GM19035 (cell line): ENCODE measurements at regions not wholly inside any gene's neighbourhood (a gene's known extent, or its start where the extent isn't known, plus 50 kb on each side); places are given as distances from the start of the nearest gene placed in this dataset.

Source experiments
- ATAC-seq: cut with Tn5 transposase; IDR thresholded peaks from one replicate; pipeline ENCODE4 v1.9.1; 2021; ENCODE audit not compliant: unreplicated experiment

DNA sequence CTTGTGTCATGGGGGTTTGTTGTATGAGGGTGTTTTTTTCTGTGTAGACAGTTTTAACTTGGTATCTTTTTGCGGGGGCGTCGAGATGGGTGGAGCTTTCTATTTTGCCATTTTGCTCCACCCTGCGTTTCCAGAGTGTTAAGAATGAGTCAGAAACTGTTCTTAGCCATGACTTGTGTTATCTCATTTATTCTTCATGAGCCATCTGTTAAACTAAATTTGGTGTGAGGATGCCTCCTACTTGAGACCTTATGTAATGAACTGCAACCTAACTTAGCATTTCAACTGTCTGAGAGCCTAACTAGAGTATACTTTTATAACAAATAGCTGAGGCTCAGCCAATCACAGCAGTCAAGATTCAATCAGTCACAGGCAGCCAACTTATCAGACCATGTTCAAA, 1873.5 kb downstream of the NCAM2 start:
- no peak for ATAC-seq

DNA sequence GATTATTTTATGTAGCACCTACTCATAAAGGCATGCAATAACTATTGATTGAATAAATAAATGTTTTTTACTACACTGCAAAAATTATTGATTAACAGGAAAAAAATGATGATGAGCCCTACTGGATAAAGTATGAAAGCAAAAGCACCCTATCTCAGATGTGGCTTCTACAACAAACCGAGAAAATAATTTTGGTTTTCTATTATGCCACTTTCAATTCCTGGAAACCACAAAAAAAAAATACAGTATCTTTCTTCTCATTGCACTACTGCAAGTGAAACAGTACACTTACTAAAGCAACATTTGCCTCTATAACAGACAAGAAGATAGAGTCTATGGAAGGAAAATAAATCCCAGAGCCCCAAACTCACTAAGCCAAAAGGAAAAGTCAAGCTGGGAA, 1882.4 kb downstream of the NCAM2 start:
- no peak for ATAC-seq

DNA sequence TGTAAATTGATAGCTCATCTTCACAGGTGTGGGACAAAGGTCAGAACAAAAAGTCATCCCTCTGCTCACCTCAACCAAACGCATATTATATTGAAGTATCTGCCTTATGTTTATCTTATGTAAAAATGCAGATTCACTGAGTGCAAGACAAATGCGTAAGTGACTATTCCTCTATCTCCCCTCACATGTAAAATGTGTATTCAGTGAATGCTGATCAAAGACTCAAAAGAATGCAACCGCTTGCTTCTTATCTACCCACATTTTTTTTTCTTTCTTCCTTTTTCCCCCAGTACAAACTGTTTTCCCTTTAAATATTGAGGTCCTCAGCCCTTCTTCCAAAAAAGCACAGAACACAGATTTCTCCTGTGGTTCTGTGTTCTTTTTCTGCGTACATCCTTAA, 1882.9 kb downstream of the NCAM2 start:
- ATAC-seq, result no peak

DNA sequence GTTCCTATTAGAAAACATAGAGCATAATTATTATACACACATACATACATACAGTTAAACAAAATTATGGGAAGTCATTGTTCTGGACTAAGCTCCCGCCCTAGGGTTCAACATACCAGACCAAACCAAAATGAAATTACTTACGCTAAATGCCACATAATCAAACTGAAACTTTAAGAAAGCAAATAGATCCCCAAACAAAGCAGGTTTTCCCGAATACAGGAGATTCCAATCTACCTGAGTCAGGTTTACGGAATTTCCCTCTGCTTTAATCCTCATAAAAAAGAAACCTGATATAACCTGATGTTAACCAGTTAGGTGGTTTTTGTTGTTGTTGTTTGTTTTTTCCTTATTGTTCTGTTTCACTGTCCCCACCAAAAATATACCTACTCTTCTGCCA, 1886.9 kb downstream of the NCAM2 start:
- no peak for ATAC-seq

DNA sequence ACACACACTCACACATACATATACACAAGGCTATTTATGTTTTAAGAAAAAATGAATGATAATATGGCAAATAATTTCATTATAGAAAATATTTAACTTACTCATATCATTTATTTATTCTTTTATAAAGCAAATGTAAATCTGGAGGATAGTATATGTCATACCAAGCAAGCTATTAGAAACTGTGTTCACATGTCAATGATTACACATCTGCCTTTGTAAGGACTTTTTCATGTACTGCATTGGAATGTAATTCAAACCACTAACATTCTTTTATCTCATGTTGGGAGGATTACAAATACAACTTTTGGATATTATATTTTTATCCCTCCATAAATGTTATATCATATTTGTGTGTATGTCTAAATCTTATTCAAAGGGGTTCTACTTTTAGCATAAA, 1887.4 kb downstream of the NCAM2 start:
- no peak for ATAC-seq

DNA sequence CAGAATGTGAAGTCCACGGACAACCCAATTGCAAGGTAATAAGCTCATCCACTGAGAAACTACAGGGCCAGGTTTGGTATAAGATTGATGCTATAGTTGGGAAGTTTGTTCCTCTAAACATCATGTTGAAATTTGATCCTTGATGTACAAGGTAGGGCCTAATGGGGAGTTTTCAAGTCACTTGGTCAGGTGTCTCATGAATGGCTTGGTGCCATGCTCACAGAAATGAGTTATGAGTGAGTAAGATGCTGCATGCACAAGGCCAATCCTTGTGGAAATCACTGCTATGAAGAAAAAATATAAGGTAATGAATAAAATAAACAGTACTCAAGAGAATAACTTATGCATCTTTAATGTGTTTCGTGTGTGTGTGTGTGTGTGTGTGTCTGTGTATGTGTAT, 1891.2 kb downstream of the NCAM2 start:
- ATAC-seq, result no peak

DNA sequence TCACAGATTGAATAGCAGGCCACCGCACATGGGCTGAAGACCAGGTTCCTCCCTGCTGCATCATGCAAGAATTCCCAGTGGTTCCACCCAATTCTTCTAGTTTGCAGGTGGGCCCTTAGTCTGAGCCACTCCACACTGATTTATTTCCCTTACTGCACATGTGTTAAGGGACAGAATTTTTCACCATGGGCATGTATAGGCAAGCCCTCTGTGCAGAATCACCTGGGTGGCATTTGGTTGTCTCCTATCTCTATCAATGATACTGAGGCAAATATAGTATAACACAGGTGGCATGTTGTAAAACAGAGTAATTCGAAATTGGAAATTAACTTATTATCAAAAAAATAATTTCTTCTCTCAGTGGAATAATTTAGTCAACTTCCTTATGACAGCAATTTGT, 1892.4 kb downstream of the NCAM2 start:
- no peak for ATAC-seq

DNA sequence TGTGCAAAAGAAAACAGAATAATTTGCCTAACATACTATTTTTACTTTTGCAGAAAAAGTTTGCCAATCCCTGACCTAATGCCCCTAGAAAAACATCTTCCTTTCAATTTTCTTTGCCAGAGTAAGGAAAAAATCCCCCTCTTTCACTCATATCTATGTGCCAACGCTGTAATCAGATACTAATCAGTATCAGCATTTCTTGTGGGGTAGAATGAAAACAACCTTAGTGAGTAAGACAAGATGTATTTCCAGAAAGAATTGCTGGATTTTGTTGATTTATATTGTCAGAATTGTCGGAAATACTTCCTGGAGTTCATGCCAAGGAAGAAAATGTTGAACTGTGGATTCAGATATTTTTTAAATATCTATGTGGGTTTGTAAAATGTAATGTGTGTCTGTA, 1893.8 kb downstream of the NCAM2 start:
- no peak for ATAC-seq

DNA sequence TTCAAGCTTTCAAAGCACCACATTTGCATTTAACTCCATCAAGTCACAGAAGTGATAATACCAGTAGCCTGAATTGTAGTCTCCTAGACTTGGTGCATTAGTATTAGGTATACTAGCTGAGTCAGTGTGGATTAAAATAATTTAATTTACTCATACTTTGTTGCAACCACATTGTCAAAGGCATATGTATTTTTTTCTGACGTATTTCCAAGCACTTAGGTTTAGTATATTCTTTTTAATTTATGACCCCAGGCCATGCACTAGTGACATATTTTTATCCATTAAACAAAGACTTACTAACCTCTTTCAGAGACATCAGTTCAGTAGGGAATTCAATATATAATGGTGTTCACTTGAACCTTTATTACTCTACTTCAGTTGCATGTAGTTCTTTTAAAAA, 1894.5 kb downstream of the NCAM2 start:
- ATAC-seq, result no peak

DNA sequence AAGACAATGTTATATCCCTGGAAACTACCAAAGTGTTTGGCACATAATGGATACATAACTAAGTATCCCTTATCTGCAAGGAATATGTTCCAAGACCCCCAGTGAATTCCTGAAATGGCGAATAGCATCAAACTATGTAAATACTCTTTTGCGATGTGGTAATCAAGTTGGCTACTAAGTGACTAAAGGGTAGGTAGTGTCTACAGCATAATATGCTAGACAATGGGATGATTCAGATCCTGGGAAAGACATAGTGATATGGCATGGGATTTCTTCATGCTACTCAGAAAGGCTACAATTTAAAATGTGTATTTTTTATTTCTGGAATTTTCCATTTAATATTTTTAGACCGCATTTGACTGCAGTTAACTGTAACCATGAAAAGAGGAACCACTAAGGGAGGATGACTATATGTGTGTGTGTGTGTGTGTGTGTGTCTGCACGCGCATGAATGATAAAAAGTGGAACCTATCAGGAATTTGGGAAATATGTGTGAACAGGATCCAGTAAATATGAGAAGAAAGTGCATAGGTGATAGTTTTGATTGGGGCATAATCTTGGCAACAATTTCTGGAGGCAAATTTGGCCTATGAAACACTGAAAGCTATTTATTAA, 1899.9 kb downstream of the NCAM2 start:
- no peak for ATAC-seq

DNA sequence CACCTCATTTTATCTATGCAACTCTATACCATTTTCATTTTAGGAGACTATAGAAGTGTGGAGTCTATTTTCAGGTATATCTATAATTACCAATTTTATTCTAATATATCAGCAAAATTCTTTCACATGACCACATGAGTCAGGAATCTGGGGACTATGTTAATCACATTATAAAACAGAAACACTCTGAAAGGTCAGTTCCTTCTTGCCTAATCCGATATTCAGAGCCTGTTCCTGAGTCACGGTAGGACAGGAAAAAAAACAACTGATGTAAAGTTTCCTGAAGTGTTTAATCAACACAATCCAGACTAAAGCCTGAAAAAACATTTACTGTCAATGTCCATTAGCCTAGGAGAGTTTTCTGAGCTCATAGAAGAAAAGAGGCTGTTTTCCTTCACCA, 1902.3 kb downstream of the NCAM2 start:
- ATAC-seq, result no peak

DNA sequence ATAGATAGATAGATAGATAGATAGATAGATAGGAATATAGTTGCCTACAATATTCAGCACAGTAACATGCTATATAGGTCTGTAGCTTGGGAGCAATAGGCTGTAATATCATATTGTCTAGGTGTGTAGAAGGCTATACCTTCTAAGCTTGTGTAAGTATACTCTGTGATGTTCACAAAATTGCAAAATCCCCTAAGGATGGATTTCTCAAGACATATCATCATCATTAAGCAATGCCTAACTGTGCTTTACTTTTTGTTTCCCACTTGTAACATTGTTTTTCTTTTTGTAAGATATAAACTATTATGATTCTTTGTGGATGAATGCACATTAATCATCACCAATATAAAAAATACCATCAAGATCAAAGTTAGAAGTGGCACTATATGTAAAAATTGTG, 1905.6 kb downstream of the NCAM2 start:
- ATAC-seq, result no peak

DNA sequence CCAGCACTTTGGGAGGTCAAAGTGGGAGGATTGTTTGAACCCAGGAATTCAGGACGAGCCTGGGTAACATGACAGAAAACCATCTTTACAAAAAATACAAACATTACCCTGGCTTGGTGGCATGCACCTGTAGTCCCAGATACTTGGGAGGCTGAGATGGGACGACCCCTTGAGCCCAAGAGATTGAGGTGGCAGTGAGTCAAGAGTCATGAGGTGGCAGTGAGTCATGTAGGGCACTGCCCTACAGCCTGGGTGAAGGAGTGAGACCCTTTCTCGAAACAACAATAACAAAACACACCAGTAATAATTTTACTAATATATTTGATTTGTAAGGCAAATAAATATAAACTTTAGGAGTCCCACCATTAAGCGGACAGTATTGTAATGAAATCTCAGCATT, 1906.2 kb downstream of the NCAM2 start:
- ATAC-seq, result no peak

DNA sequence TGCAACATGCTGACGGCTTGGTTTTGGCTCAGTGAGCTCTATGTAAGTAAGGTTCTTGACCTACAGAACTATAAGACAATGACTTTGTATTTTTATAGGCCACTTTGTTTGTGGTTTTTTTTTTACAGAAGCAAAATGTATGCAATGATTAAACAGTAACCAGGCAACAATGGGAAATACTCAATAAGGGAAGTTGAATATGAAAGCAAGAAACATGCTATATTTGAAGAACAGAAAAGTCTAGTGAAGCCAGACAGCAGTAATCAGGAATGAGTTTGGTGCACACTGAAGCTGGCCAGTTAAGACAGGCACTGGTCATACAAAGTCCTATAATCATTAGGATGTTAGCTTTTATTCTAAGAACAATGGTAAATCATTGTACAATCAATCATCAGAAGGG, 1926.8 kb downstream of the NCAM2 start:
- no peak for ATAC-seq

DNA sequence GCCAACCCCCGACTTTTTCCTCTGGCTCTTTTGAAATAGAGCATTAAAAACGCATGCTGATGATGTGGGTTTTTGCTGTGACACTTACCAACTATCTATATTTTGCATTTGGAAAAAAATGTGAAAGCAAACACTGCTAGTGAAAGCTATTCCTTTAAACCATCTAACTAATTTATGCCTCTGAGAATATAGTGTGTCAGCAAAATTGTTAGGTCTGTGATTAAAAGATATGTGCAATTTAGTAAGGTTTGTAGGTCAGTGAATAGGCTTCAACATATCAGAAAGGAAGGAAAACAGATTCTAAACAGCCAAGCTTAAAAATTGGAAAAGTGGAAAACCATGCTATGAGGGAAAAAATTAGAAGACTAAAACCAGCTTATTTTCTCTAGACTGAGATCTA, 1929.3 kb downstream of the NCAM2 start:
- ATAC-seq, result no peak

DNA sequence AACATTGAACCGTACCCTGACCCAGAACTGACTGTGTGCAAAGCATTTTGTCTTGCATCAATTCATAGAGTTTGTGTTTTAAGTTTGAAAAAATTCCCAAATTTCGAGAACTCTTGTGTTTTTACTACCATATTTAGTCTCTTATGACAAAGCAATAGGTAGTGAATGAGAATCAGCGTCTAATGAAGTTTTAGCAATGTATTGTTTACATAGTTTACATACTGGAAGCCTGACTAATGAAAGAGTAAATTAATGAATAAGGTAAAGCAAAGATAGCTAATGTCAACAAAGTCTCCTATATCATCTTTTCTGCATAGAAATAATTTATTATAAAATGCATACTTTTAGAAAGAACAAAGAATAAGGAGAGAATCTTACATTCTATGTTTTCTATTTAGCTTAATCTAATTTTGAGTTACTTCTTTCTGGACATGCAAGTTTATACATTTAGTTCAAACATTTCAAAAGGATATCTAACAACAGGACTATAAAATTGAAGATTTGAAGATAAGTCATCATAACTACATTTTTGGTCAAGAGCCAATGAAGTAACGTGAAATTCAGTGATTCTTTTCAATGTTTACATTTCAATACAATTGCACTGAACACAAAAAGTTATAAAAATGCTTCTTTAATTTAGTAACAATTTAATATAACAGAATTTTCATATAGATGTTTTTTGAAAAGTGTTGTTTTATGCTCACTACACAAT, 1943.7 kb downstream of the NCAM2 start:
- ATAC-seq, result no peak

DNA sequence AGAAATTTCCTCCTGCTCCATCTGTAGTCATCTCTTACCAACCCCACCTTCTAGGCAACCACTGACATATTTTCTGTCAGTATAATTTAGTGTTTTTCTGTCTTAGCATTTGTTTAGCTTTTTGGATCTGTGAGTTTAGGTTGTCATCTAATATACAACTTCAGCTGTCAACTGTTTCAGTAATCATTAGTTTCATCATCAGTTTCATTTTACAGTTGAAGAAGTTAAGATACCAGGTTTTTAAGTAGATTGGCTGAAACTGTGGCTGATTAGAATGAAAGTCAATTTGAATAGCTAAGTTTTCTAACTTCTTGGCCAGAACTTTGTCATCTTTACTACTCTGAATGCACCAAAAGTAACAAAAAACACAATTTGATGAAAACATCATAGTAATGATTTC, 1957.3 kb downstream of the NCAM2 start:
- no peak for ATAC-seq

DNA sequence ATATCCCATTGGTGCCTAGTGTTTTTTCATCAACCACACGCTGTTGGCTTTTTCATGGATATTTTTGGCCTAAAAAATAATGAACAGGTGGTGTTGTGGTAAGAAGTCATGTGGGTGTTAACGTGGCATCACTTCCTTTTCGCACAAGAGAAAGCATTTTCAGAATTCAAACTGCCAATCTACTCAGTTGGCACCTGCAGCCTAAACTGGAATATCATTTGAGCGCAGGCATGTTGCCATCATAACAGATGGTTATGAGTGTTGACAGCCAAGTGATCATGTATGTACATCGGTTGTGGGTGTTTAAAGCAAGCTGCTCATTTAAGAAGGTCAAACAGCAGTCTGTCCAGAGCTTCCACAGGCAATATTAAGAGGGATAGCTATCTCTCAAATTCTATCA, 1963.0 kb downstream of the NCAM2 start:
- ATAC-seq, result no peak

DNA sequence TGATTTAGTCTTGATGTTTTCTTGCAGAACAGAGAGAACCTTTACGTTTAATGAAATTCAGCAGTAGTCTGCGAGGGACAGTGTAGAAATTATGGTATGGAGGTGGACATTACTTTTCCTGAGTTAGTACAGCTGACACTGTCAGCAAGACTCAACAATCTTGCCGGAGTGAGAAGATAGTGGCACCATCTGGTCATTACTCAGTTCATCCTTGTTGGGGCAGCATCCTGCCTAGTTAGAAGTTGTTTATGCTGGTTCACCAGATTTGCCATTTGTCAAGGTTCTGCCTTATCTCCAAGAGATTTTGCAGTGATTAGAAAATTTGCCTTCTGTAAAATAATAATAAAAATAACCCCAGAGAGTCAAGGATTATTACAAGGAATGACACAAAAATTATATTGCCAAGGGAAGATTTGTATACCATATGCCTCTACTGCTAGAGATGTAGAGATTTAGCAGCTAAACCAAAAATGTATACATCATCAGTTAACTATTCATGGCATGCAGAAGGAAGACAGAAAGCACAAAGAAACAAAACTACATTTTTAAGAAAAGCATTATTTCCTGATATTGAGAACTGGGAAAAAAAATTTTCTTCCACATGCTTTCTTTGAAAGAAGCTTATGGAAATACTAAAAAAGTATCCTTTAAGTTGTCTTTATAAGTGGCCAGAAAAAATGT, 1967.4 kb downstream of the NCAM2 start:
- ATAC-seq, result no peak

DNA sequence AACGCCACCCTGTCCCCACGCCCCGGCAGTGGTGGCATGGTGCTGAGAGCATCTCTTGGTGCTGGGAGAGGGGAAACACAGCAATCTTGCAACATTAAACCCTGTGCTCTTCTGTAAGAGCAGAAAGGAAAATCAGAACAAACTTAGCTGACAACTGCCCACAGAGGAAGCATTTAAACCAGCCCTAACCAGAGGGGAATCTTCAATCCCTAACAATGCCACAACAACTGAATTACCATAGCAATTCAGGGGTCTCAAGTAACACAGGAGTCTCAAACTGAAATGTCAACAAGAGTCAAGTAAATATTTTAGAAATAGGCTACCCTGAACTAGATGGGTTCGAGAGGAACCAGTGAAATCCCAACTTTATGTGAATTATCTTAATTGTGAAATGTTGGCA, 1983.6 kb downstream of the NCAM2 start:
- ATAC-seq, result no peak

DNA sequence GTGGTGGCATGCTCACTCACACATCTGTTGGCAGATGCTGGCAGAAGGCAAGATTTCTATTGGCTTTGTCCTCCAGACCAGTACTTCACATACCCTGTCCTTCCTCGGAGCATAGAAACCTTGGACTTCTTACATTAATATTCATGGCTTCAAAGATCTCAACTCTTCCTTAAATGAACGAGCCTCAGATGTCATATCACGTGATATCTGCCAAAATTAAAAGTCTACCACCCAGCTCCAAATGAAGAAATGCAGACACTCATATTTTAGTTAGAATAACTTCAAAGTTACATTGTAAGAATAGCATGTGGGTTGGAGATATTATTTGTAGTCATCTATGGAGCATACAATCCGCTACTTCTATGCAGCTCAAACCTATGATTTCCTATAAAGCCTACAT, 1994.9 kb downstream of the NCAM2 start:
- no peak for ATAC-seq

DNA sequence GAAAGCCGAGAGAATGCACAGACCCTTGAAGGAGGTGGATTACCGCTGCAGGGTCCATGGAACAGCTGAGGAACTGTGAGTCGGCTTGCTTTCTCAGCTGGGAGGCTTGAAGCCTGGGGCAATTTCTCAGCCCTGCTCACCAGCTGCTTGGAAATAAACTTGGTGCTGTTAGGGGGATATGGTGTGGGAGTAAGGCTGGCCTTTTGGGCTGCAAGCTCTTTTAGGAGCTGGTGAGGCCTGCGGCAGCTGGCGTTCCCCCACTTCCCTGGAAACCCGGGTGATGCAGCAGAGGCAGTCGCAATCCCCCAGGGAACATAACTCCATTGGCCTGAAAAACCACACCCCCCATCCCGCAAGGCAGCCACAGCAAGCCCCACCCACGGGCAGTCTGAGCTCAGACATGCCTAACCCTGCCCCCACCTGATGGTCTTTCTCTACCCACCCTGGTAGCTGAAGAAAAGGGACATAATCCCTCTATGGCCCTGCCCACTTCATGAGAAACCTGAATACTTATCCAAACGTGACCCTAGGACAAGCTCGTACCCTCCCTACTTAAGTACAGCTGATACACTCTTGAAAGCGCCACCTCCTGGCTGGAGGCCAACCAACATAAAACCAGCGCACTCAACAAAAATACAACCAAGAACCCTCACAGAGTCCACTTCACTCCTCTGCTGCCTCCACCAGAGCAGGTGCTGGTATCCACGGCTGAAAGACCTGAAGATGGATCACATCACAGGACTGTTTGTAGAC, 1995.8 kb downstream of the NCAM2 start:
- no peak for ATAC-seq
